Renal pelvis (tissue), 1 donor: ENCODE measurements at regions not wholly inside any gene's neighbourhood (a gene's known extent, or its start where the extent isn't known, plus 50 kb on each side); places are given as distances from the start of the nearest gene placed in this dataset.

Source experiments
- DNase-seq: peaks from one replicate; pipeline ENCODE4 v3.0.0-alpha.2; 2013

- no peak for DNase-seq
Measured at GRCh38 chrX:57848857-57849256, 61.4 kb downstream of the ZXDA start.

GRCh38 chrX:57822818-57823217, 87.4 kb downstream of the ZXDA start:
- DNase-seq: no peak

GRCh38 chrX:57822398-57822797, 87.9 kb downstream of the ZXDA start:
- no peak for DNase-seq

- peak; percentile 27 for DNase-seq
Measured at GRCh38 chrX:57821703-57822387, 88.4 kb downstream of the ZXDA start.

- no peak for DNase-seq
Measured at GRCh38 chrX:57817302-57817701, 93.0 kb downstream of the ZXDA start.

GRCh38 chrX:57772637-57773036, 92.6 kb upstream of the NLRP2B start:
- DNase-seq: no peak

- DNase-seq: no peak
Measured at GRCh38 chrX:57771689-57772088, 91.6 kb upstream of the NLRP2B start.

GRCh38 chrX:57752866-57753265, 72.8 kb upstream of the NLRP2B start:
- DNase-seq: no peak

GRCh38 chrX:57741107-57741506, 61.0 kb upstream of the NLRP2B start:
- no peak for DNase-seq

GRCh38 chrX:57737881-57738280, 57.8 kb upstream of the NLRP2B start:
- DNase-seq: no peak
